ENCODE measurements at regions not wholly inside any gene's neighbourhood (a gene's known extent, or its start where the extent isn't known, plus 50 kb on each side); places are given as distances from the start of the nearest gene placed in this dataset.

GRCh38 chr10:27373566-27374160, 130.4 kb upstream of the RAB18 start:
- no peak overlapping the region for H3K56ac ChIP-seq (ENCODE audit: extremely low read depth, insufficient read depth, low read length)
- no peaks in the 10 kb centered on the region for H3K36me3 ChIP-seq (ENCODE audit: control insufficient read depth, insufficient read depth, low read length)
- H4K8ac ChIP-seq (ENCODE audit: low read depth in 2 of 2, low read length in 2 of 2): no peak overlapping the region
- H2BK5ac ChIP-seq (ENCODE audit: low read depth, low read length, poor library complexity, severe bottlenecking): no peak overlapping the region
- H3K4me1 ChIP-seq (ENCODE audit: control insufficient read depth, insufficient read depth, low read length): no peaks in the 10 kb centered on the region
- H4K20me1 ChIP-seq (ENCODE audit: insufficient read depth, low read length): no peaks in the 10 kb centered on the region
- CTCF ChIA-PET: no interaction called here
- no peak overlapping the region for H2BK15ac ChIP-seq (ENCODE audit: low read depth, low read length)
- POLR2A ChIA-PET (ENCODE audit: unreplicated experiment): no interaction called here
- no peak overlapping the region for H2BK20ac ChIP-seq (ENCODE audit: low read depth, low read length)
- no peak overlapping the region for H3K4ac ChIP-seq (ENCODE audit: low read depth, low read length)
- ATAC-seq (ENCODE audit: low read depth) (no peak), DNase-seq (no peak)
- H3K4me3 ChIP-seq (ENCODE audit: insufficient read depth, low read depth, low read length): no peak overlapping the region
- H2AFZ ChIP-seq (replicated peaks; ENCODE audit: low read length, poor library complexity): no peak overlapping the region
- no peak overlapping the region for H2BK120ac ChIP-seq (ENCODE audit: low read depth, low read length)
- no peak overlapping the region for H3K14ac ChIP-seq (replicated peaks; ENCODE audit: low read depth, low read length)
- H3K79me1 ChIP-seq (ENCODE audit: low read depth in 1 of 2, low read length in 2 of 2): no peaks in the 10 kb centered on the region
- BruUV-seq (replicated peaks): no TSS peak
- dilution Hi-C loops (cut with HindIII; ENCODE audit: low sequenced_read_pairs, unreplicated experiment) (no loop called here), in situ Hi-C loops (cut with MboI; ENCODE audit: low sequenced_read_pairs) (no loop called here), intact Hi-C loops (cut with micrococcal nuclease) (no loop called here)
- H2AK5ac ChIP-seq (ENCODE audit: low read depth, low read length): no peak overlapping the region
- H3K27me3 ChIP-seq (ENCODE audit: control insufficient read depth, insufficient read depth, low read length): peaks cover 4% of the 10 kb centered on the region
- H3K18ac ChIP-seq (ENCODE audit: low read depth, low read length): no peak overlapping the region
- H2AK9ac ChIP-seq (replicated peaks; ENCODE audit: low read depth, low read length, poor library complexity): no peak overlapping the region
- H4K5ac ChIP-seq (ENCODE audit: low read depth, low read length): no peak overlapping the region
- no CpG with 5 or more reads among the region's 5 CpGs for WGBS, 2 experiments (ENCODE audit: extremely low coverage in 2 of 2, insufficient read length in 1 of 2)
- no peak overlapping the region for H3K23ac ChIP-seq (ENCODE audit: low read depth, low read length)
- H3K4me2 ChIP-seq (ENCODE audit: low read depth, low read length): no peak overlapping the region
- H3K9me3 ChIP-seq (ENCODE audit: control insufficient read depth, insufficient read depth, low read length): no peaks in the 10 kb centered on the region
- no peak overlapping the region for H3K9ac ChIP-seq (ENCODE audit: low read depth, low read length)
- H3K9me1 ChIP-seq (ENCODE audit: insufficient read depth, low read length): no peaks in the 10 kb centered on the region
- H4K91ac ChIP-seq (ENCODE audit: insufficient read depth, low read depth, low read length): no peak overlapping the region
- TF ChIP-seq SMC3 (IDR thresholded peaks at IDR 0.05; ENCODE audit: low read depth, low read length) (no peak), ELK1 (IDR thresholded peaks at IDR 0.05; ENCODE audit: borderline replicate concordance, low read depth, low read length) (no peak), MXI1 (IDR thresholded peaks at IDR 0.05; ENCODE audit: borderline replicate concordance, low read depth, low read length) (no peak), MAZ (IDR thresholded peaks at IDR 0.05; ENCODE audit: borderline replicate concordance, low read depth, low read length) (no peak), BHLHE40 (IDR thresholded peaks at IDR 0.05; ENCODE audit: low read depth, low read length) (no peak), CTCF (conservative IDR thresholded peaks at IDR 0.05; ENCODE audit: low read depth, low read length) (no peak)
- H3K27ac ChIP-seq (ENCODE audit: insufficient read depth, low read length): no peak overlapping the region
